Astrocyte (in vitro differentiated cells and primary cell): ENCODE measurements at regions not wholly inside any gene's neighbourhood (a gene's known extent, or its start where the extent isn't known, plus 50 kb on each side); places are given as distances from the start of the nearest gene placed in this dataset.

ENCODE experiments used
- EZH2 ChIP-seq: IDR thresholded peaks from 2 replicates; pipeline ENCODE4 v1.6.1; 2012; ENCODE audit warnings: mild to moderate bottlenecking, low read length, inconsistent platforms; ENCODE audit not compliant: insufficient read depth
- TF ChIP-seq, protein P1 (sequence below): IDR thresholded peaks from 2 replicates; pipeline ENCODE4 v1.5.1; 2011; ENCODE audit warnings: low read depth, mild to moderate bottlenecking, inconsistent platforms, low read length, moderate library complexity; ENCODE audit not compliant: insufficient read depth

DNA sequence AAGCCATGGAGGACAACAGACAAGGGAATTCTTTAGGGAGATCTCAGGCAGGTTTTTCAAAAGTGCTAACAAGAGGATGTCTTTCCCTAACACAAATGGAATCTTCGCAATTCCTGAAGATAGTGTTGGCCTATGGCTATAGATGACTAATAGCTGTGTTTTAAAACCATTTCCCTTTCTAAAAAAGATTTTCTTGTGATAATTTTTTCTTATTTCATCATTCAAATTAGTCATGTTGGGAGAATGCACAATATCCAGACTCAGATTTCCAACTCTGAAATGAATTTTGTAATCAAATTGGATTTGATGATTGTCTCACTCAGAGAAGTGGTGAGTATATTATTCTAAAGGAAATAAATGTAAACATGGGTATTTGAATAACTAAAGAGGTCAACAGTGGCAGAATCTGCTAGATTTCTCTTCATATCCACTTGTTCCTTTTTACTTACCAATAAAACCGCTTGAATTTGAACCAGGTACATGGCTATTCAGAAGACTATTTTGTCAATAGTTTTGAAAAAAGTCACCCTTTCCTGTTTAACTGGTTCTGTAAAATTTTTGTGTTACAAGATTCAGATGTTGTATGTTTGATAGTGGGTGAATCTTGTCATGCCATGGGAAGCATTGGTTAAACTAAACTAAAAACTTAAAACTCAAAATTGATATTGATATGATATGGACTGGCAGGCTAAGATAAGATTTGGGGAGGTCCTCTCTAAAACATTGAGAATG, 1223.7 kb upstream of the EYS start:
- TF ChIP-seq, protein P1, sequence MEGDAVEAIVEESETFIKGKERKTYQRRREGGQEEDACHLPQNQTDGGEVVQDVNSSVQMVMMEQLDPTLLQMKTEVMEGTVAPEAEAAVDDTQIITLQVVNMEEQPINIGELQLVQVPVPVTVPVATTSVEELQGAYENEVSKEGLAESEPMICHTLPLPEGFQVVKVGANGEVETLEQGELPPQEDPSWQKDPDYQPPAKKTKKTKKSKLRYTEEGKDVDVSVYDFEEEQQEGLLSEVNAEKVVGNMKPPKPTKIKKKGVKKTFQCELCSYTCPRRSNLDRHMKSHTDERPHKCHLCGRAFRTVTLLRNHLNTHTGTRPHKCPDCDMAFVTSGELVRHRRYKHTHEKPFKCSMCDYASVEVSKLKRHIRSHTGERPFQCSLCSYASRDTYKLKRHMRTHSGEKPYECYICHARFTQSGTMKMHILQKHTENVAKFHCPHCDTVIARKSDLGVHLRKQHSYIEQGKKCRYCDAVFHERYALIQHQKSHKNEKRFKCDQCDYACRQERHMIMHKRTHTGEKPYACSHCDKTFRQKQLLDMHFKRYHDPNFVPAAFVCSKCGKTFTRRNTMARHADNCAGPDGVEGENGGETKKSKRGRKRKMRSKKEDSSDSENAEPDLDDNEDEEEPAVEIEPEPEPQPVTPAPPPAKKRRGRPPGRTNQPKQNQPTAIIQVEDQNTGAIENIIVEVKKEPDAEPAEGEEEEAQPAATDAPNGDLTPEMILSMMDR, result no peak
- TF ChIP-seq EZH2, result no peak
